Stimulated activated CD4-positive, alpha-beta T cell treated with anti-CD3 and anti-CD28 coated beads, Interleukin-2, amount 100 ng/mL, for 48 hours (primary cell): ENCODE measurements at regions not wholly inside any gene's neighbourhood (a gene's known extent, or its start where the extent isn't known, plus 50 kb on each side); places are given as distances from the start of the nearest gene placed in this dataset.
"Not testable (repeated sequence)": the region's sequence is repeated elsewhere in the genome, so short reads cannot be mapped to it uniquely, and the experiment has no call there.

Source experiments
- DNase-seq, 2 donors: peaks; one replicate each; pipeline ENCODE4 v3.0.0-alpha.2; 2020

DNA sequence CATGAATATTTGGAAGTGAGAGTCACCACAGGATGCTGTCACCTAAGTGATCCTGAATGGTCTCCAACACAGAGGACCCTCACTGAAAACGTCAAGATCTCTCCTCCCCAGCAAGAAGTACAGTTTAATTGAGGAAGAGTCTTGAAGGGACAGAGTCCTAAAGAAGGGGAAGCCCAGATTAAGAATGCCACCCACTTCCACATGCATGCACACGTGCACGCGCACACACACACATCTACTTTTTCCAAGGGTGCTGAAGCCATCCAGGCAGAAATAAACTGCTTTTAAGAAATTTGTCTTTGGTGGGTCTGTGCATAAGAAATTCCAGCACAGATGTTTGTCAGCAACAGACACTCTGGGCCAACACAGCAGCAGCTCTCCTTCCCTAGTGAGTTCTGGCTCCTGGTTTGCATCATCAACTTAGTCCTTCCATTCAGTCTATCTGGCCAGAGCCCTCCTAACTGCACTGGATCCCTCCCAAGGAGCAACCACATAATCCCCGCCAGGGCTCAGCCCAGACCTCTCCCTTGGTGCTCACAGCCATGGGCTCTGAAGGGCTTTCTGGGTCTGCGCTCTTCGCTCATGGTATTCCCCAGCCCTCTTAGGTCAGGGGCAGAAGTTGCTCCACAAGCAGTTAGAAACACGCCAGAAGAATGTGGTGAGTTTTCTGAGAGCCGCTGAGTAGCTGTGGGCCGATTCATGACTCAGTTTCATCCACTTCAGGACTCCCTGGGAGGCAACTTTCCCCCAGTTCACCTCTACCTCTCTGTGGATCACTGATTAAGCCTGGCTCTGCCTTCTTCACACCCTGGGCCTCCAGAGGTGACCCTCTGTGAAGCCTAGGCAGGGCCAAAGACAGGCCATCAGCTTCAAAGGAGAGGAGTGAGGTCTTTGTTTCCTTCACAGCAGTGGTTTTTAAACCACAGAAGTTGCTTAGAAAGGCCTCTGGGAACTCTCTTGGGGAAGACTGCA lies 132.6 kb upstream of the LIPC start:
- DNase-seq: no peak

GRCh38 chr15:58302832-58303231 lies 129.0 kb upstream of the LIPC start:
- no peak for DNase-seq

DNA sequence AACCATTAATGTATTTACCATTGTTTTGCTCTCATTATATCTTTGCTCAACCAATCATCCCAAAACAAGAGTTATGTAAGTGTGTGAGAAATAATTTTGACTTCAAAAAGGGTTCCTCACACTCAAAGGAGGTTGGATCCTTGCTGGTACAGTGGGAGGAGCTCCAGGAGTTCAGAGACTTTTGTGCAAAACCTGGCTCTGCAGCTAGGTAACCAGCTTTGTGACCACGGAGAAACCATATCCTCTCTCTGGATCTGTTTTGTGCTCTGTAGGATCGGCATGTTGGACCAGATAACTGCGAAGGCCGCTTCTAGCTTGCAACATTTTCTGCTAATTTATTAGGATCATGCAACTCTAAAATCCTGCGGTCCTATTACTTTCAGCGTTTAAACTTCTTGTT lies 128.6 kb upstream of the LIPC start:
- DNase-seq: no peak

- DNase-seq: no peak
These were observed 125.0 kb upstream of the LIPC start for GRCh38 chr15:58306591-58307312.

- no peak for DNase-seq
These were observed 124.4 kb upstream of the LIPC start for GRCh38 chr15:58307313-58307961.

DNA sequence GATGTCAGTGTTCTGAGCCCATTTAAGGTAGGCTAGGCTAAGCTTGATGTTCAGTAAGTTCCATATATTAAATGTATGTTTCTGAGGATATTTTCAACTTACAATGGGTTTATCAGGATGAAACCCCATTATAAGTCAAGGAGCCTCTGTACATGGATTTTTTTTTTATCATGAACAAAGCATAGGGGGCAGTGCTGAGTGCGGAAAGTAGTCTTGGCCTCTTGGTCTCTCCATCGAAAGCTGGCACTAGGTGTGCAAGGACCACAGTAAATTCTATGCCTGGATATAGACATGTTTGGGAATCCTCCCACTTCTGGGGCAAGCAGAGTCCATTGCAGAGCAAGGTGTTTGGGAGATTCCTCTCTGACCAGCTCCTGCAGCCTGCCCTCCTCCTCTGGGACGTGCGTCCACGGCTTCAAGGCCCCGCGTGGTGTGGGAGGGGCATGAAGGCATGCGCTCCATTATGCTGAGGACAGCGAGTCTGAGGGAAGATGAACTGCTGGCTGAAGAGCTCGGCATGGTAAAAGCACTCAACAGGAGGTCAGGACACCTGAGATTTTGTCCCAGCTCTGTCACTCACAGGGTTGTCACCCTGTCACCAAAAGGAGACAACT lies 122.9 kb upstream of the LIPC start:
- DNase-seq: no peak

DNA sequence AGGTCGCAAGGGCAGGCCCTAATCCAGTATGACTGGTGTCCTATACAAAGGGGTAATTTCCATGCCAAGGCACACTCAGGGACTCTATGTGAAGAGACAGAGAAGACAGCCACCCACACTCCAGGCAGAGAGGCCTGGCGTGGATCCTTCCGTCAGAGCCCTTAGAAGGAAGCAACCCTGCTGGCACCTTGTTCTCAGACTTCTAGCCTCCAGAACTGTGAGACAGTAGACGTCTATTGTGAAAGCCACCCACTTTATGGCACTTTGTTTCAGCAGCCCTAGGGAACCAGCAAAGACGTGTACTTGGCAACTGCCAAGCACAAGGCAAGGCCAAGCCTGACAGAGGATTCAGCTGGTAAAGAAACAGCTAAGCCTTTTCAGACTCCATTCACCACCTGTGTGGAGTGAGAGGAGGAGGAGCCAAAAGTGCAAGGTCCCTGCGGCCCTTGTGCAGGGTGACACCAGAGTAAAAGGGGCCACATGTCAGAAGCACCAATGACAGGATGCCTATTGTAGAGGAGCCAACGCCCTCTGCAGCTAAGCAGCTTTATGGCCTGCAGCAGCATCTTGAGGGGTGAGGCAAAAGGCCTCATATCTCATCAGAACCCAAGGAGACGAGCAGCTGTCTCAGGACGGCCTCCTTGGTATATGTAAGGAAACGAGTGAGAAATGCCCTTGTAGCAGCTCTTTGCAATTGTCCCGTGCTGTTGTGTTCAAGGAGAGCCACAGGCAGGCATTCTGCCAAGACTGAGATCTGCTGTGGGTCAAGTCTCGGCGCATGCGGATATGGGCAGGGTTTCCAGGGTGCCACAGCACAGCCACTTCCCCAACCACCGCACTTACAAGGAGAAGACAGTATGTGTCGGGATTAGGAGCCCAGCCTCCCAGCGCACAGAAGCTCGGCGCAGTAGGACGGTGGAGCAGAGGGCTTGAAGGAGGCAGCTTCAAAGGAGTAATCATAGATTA lies 121.5 kb upstream of the LIPC start:
- DNase-seq: no peak

GRCh38 chr15:58311556-58311955 lies 120.2 kb upstream of the LIPC start:
- no peak for DNase-seq

- DNase-seq: no peak
These were observed 119.8 kb upstream of the LIPC start for GRCh38 chr15:58312031-58312430.

- DNase-seq: no peak
These were observed 118.5 kb upstream of the LIPC start for GRCh38 chr15:58313304-58313703.

GRCh38 chr15:58313810-58314592 lies 117.8 kb upstream of the LIPC start:
- no peak for DNase-seq

DNA sequence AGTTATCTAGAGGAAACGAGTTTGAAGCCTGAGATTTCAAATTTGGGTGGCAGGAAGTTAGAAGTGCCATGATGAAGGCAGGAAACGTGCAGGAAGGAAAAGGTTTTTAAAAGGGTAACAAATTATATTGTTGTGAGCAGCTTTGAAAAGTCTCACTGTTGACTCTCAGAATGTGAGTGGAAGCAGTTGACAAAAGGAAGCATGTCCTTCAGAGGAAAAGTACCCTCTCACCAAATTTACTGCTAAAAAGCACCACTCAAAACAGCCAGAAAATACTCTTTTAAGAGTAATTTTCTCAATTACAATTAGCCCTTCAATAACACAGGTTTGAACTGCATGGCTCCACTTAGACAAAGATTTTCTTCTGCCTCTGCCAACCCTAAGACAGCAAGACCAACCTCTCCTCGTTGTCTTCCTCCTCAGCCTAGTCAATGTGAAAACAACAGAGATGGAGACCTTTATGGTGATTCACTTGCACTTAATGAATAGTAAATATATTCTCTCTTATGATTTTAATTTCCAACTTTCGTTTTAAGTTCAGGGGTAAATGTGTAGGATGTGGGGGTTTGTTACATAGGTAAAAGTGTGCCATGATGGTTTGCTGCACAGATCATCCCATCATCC lies 117.1 kb upstream of the LIPC start:
- no peak for DNase-seq

- DNase-seq: no peak
These were observed 113.3 kb upstream of the LIPC start for GRCh38 chr15:58318517-58318916.

DNA sequence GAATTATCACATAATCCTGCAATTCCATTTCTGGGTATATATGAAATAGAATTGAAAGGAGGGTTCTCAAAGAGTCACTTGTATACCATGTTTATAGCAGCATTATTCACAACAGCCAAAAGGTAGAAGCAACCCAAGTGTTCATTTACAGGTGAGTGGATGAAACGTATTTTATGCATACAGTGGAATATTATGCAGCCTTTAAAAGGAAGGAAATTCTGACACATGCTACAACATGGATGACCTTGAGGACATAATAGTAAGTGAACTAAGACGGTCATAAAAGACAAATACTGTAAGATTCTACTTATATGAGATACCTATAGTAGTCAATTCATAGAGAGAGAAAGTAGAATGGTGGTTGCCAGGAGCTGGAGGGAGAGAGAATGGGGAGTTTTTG lies 110.8 kb upstream of the LIPC start:
- no peak for DNase-seq

GRCh38 chr15:58322253-58322652 lies 109.5 kb upstream of the LIPC start:
- no peak for DNase-seq

GRCh38 chr15:58323321-58323720 lies 108.5 kb upstream of the LIPC start:
- DNase-seq: not testable (repeated sequence)

DNA sequence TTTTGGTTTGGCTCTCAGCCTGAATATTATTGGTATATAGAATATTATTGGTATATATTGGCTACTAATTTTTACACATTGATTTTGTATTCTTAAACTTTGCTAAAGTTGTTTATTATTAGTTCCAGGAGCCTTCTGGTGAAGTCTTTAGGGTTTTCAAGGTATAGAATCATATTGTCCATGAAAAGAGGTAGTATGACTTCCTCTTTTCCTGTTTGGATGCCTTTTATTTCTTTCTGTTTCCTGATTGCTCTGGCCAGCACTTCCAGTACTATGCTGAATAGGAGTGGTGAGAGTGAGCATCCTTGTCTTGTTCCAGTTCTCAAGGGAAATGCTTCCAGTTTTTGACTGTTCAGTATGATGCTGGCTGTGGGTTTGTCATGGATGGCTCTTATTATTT lies 107.3 kb upstream of the LIPC start:
- DNase-seq: no peak

GRCh38 chr15:58327958-58328357 lies 103.8 kb upstream of the LIPC start:
- DNase-seq: no peak

GRCh38 chr15:58329211-58329610 lies 102.6 kb upstream of the LIPC start:
- no peak for DNase-seq
